GF-D8 (cell line): ENCODE measurements at regions not wholly inside any gene's neighbourhood (a gene's known extent, or its start where the extent isn't known, plus 50 kb on each side); places are given as distances from the start of the nearest gene placed in this dataset.
"Not testable (repeated sequence)": the region's sequence is repeated elsewhere in the genome, so short reads cannot be mapped to it uniquely, and the experiment has no call there.

ENCODE experiments used
- DNase-seq: peaks from one replicate; lab custom pipeline; 2025; lab: John Stamatoyannopoulos, UW

- no peak for DNase-seq
Observed at GRCh38 chr2:150371044-150371818, 116.2 kb downstream of the RND3 start.

GRCh38 chr2:150370561-150370960 lies 116.9 kb downstream of the RND3 start:
- no peak for DNase-seq

- DNase-seq = no peak
Observed at GRCh38 chr2:150369862-150370261, 117.6 kb downstream of the RND3 start.

GRCh38 chr2:150358468-150358807 lies 129.0 kb downstream of the RND3 start:
- DNase-seq = no peak

GRCh38 chr2:150357770-150358467 lies 129.5 kb downstream of the RND3 start:
- no peak for DNase-seq

GRCh38 chr2:150355440-150355839 lies 132.0 kb downstream of the RND3 start:
- no peak for DNase-seq

GRCh38 chr2:150353376-150353775 lies 134.1 kb downstream of the RND3 start:
- no peak for DNase-seq

- no peak for DNase-seq
Observed at GRCh38 chr2:150351922-150352321, 135.5 kb downstream of the RND3 start.

- no peak for DNase-seq
Observed at GRCh38 chr2:150350500-150350899, 137.0 kb downstream of the RND3 start.

GRCh38 chr2:150346806-150347205 lies 140.7 kb downstream of the RND3 start:
- DNase-seq = no peak

- DNase-seq = no peak
Observed at GRCh38 chr2:150341982-150342680, 145.3 kb downstream of the RND3 start.

GRCh38 chr2:150339951-150340350 lies 147.5 kb downstream of the RND3 start:
- no peak for DNase-seq

- no peak for DNase-seq
Observed at GRCh38 chr2:150339282-150339681, 148.2 kb downstream of the RND3 start.

GRCh38 chr2:150335596-150335995 lies 151.9 kb downstream of the RND3 start:
- no peak for DNase-seq

- DNase-seq = no peak
Observed at GRCh38 chr2:150332383-150332782, 155.1 kb downstream of the RND3 start.

- no peak for DNase-seq
Observed at GRCh38 chr2:150327564-150328489, 159.6 kb downstream of the RND3 start.

- DNase-seq = no peak
Observed at GRCh38 chr2:150325656-150326314, 161.7 kb downstream of the RND3 start.

GRCh38 chr2:150323071-150323470 lies 164.4 kb downstream of the RND3 start:
- DNase-seq = not testable (repeated sequence)

- no peak for DNase-seq
Observed at GRCh38 chr2:150320608-150321007, 166.9 kb downstream of the RND3 start.

GRCh38 chr2:150319658-150320555 lies 167.6 kb downstream of the RND3 start:
- DNase-seq = no peak
